DND-41 (cell line): ENCODE measurements at regions not wholly inside any gene's neighbourhood (a gene's known extent, or its start where the extent isn't known, plus 50 kb on each side); places are given as distances from the start of the nearest gene placed in this dataset.

ENCODE experiments used
- ATAC-seq: fragments of 200-7000 bp; cut with Tn5 transposase; 3 replicates; pipeline ENCODE4 v1.9.1; 2021; ENCODE audit warnings: low read depth; ENCODE audit not compliant: insufficient read depth
- DNase-seq: peaks from one replicate; pipeline ENCODE4 v3.0.0-alpha.2; 2020
- H2AFZ ChIP-seq: 2 replicates; pipeline ENCODE4 v1.6.0; 2012; ENCODE audit warnings: low read depth, low read length
- H3K27ac ChIP-seq: 2 replicates; pipeline ENCODE4 v1.5.1; 2012; ENCODE audit warnings: low read length, inconsistent platforms
- H3K27me3 ChIP-seq: fragments of 200-600 bp; sonication (generic); 2 replicates; pipeline ENCODE4 v1.6.0; 2012; ENCODE audit warnings: low read length, mild to moderate bottlenecking, inconsistent platforms; ENCODE audit not compliant: insufficient read depth, poor library complexity
- H3K36me3 ChIP-seq: 2 replicates; pipeline ENCODE4 v1.5.1; 2012; ENCODE audit warnings: low read length, inconsistent platforms; ENCODE audit not compliant: insufficient read depth
- H3K4me1 ChIP-seq: 2 replicates; pipeline ENCODE4 v1.5.1; 2012; ENCODE audit warnings: mild to moderate bottlenecking, low read length; ENCODE audit not compliant: insufficient read depth
- H3K4me2 ChIP-seq: 2 replicates; pipeline ENCODE4 v1.6.0; 2012; ENCODE audit warnings: mild to moderate bottlenecking, moderate library complexity, low read length, inconsistent platforms; ENCODE audit not compliant: insufficient read depth
- H3K4me3 ChIP-seq, 2 experiments: fragments of 200-600 bp in 1 of 2; shearing (Covaris generic) in 1 of 2; 2 replicates each; pipeline ENCODE4 v1.5.1; 2012 to 2016; ENCODE audit warnings: inconsistent platforms in 2 of 2, low read length in 2 of 2, mild to moderate bottlenecking in 2 of 2, low read depth in 1 of 2, moderate library complexity in 1 of 2
- H3K79me2 ChIP-seq: 2 replicates; pipeline ENCODE4 v1.6.0; 2012; ENCODE audit warnings: low read length, inconsistent platforms; ENCODE audit not compliant: insufficient read depth
- H3K9ac ChIP-seq: 2 replicates; pipeline ENCODE4 v1.6.0; 2012; ENCODE audit warnings: low read depth, mild to moderate bottlenecking, inconsistent platforms, low read length, moderate library complexity
- H3K9me3 ChIP-seq: 2 replicates; pipeline ENCODE4 v1.5.1; 2012; ENCODE audit warnings: low read length, moderate library complexity, mild to moderate bottlenecking, inconsistent platforms; ENCODE audit not compliant: insufficient read depth, severe bottlenecking
- H4K20me1 ChIP-seq: 2 replicates; pipeline ENCODE4 v1.6.0; 2012; ENCODE audit warnings: low read length; ENCODE audit not compliant: insufficient read depth
- EZH2 ChIP-seq: IDR thresholded peaks from 3 replicates; pipeline ENCODE4 v1.6.1; 2012; ENCODE audit warnings: borderline replicate concordance, low read depth, mild to moderate bottlenecking, moderate library complexity, low read length, inconsistent platforms; ENCODE audit not compliant: severe bottlenecking
- TF ChIP-seq, protein P1 (sequence below): IDR thresholded peaks from 2 replicates; pipeline ENCODE4 v1.5.1; 2012; ENCODE audit warnings: borderline replicate concordance, low read length, moderate library complexity, mild to moderate bottlenecking; ENCODE audit not compliant: poor library complexity, severe bottlenecking; ENCODE audit errors: extremely low read depth

DNA sequence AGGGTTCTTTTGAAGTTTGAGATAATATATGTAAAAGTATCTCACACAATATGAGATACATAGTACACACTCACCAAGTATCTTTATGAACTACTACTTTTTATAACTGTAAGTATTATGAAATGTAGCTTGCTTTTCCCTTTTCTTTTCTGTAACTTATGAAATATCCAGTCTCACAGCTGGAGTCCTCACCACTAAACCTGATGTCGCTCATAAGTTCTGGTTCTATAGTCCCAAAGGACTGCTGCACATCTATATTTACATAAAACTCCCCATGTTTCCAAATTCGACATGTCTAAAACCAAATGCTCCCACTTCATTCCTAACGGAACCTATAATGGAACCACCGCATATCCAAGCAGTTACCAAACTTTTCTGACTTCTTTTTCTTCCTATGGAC is 186.5 kb upstream of the SLC7A11 start:
- no peaks in the 10 kb centered on the region for H3K27me3 ChIP-seq
- no peak overlapping the region for H3K27ac ChIP-seq
- H3K4me1 ChIP-seq: no peaks in the 10 kb centered on the region
- no peaks in the 10 kb centered on the region for H3K9me3 ChIP-seq
- ATAC-seq (no peak), DNase-seq (no peak)
- TF ChIP-seq, protein P1, sequence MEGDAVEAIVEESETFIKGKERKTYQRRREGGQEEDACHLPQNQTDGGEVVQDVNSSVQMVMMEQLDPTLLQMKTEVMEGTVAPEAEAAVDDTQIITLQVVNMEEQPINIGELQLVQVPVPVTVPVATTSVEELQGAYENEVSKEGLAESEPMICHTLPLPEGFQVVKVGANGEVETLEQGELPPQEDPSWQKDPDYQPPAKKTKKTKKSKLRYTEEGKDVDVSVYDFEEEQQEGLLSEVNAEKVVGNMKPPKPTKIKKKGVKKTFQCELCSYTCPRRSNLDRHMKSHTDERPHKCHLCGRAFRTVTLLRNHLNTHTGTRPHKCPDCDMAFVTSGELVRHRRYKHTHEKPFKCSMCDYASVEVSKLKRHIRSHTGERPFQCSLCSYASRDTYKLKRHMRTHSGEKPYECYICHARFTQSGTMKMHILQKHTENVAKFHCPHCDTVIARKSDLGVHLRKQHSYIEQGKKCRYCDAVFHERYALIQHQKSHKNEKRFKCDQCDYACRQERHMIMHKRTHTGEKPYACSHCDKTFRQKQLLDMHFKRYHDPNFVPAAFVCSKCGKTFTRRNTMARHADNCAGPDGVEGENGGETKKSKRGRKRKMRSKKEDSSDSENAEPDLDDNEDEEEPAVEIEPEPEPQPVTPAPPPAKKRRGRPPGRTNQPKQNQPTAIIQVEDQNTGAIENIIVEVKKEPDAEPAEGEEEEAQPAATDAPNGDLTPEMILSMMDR: no peak
- no peak for TF ChIP-seq EZH2
- no peak overlapping the region for H3K4me2 ChIP-seq
- H4K20me1 ChIP-seq: no peaks in the 10 kb centered on the region
- no peak overlapping the region for H3K9ac ChIP-seq
- H3K4me3 ChIP-seq: no peak overlapping the region
- H3K79me2 ChIP-seq: no peaks in the 10 kb centered on the region
- H2AFZ ChIP-seq: no peak overlapping the region
- H3K36me3 ChIP-seq: no peaks in the 10 kb centered on the region

DNA sequence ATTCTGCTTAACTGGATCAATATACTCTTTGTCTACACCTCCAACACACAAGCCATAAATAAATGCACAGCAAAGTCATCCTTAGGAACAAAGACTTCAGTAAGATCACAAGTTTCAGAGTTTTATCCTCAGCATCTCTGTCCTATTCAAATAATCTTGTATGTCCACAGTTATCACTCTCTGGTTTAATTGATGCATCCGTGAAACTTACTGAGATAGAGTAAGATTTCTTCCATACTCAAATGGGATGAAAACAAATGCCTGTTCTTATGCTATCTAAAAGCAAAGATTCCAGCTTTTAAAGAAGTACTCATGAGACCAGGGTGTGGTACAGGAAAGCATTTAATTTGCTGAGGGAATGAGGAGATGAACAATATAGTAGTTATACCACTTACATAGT is 184.6 kb upstream of the SLC7A11 start:
- no peaks in the 10 kb centered on the region for H3K27me3 ChIP-seq
- no peak overlapping the region for H3K27ac ChIP-seq
- no peak for TF ChIP-seq EZH2
- TF ChIP-seq, protein P1: no peak
- H3K9ac ChIP-seq: no peak overlapping the region
- no peaks in the 10 kb centered on the region for H3K36me3 ChIP-seq
- no peak overlapping the region for H2AFZ ChIP-seq
- ATAC-seq: no peak
- H3K4me3 ChIP-seq: no peak overlapping the region
- no peaks in the 10 kb centered on the region for H3K9me3 ChIP-seq
- no peaks in the 10 kb centered on the region for H3K4me1 ChIP-seq
- no peak overlapping the region for H3K4me2 ChIP-seq
- no peaks in the 10 kb centered on the region for H4K20me1 ChIP-seq
- no peak for DNase-seq
- no peaks in the 10 kb centered on the region for H3K79me2 ChIP-seq

DNA sequence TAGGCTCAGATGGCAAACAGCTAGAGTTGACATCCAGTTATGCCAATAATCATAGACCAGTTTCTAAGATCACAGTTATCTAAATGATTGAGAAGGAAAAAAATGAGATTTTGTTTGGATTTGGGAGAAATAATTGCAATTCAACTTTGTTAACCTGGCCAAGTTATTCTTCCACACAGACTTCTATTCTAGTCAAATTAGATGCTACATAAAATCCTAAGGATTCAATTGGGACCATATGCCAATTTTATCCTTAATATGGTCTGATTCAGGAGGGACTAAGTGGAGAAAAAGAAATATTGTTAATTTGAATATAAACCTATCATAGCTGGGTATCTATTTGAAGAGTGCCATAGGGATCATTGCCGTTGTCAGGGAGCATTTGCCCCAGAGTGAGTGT is 178.3 kb upstream of the SLC7A11 start:
- Histone ChIP-seq H2AFZ (no peak overlapping the region), H3K4me1 (no peaks in the 10 kb centered on the region), H3K79me2 (no peaks in the 10 kb centered on the region), H3K9ac (no peak overlapping the region), H3K9me3 (no peaks in the 10 kb centered on the region), H3K27ac (no peak overlapping the region), H3K4me3 (no peak overlapping the region), H4K20me1 (no peaks in the 10 kb centered on the region), H3K36me3 (no peaks in the 10 kb centered on the region), H3K4me2 (no peak overlapping the region), H3K27me3 (no peaks in the 10 kb centered on the region)
- ATAC-seq (no peak), DNase-seq (no peak)
- TF ChIP-seq EZH2: no peak
- TF ChIP-seq, protein P1: no peak

DNA sequence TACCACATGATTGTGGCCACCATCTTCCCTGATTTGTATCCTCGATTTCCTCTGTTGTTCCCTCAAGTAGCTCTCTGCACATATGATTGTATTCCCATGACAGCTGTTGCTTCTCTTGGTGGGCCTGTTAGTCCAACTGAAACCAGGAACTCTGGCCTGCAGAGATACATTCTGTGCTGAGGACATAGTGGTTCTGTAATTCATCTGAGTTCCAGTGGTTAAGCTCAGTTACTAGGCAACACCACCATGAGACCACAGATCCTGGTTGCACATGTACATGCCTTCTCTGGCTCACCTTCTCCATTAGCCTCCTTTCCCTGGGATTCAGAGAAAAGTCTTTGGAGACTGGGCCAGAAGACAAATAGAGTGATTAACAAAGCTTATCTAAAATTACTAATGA is 172.1 kb upstream of the SLC7A11 start:
- Histone ChIP-seq H3K4me1 (no peaks in the 10 kb centered on the region), H3K9me3 (no peaks in the 10 kb centered on the region), H3K27ac (no peak overlapping the region), H3K4me3 (no peak overlapping the region), H3K4me2 (no peak overlapping the region), H3K36me3 (no peaks in the 10 kb centered on the region), H2AFZ (no peak overlapping the region), H3K79me2 (no peaks in the 10 kb centered on the region), H4K20me1 (no peaks in the 10 kb centered on the region), H3K9ac (no peak overlapping the region), H3K27me3 (no peaks in the 10 kb centered on the region)
- no peak for DNase-seq
- no peak for TF ChIP-seq EZH2
- TF ChIP-seq, protein P1: no peak
- no peak for ATAC-seq
